NCI-H146 (cell line): ENCODE measurements at regions not wholly inside any gene's neighbourhood (a gene's known extent, or its start where the extent isn't known, plus 50 kb on each side); places are given as distances from the start of the nearest gene placed in this dataset.

Experiments used
- DNase-seq: peaks from one replicate; lab custom pipeline; 2025; lab: John Stamatoyannopoulos, UW

GRCh38 chr3:180092889-180093288 lies 56.2 kb upstream of the PEX5L start:
- DNase-seq: no peak

- no peak for DNase-seq
These were observed 56.8 kb upstream of the PEX5L start for GRCh38 chr3:180093535-180093934.

- DNase-seq: no peak
These were observed 60.9 kb upstream of the PEX5L start for GRCh38 chr3:180097626-180098025.

- no peak for DNase-seq
These were observed 65.4 kb upstream of the PEX5L start for GRCh38 chr3:180102134-180102533.

GRCh38 chr3:180102604-180103003 lies 65.9 kb upstream of the PEX5L start:
- DNase-seq: no peak

- no peak for DNase-seq
These were observed 79.5 kb upstream of the PEX5L start for GRCh38 chr3:180116203-180116602.

GRCh38 chr3:180116658-180117057 lies 79.9 kb upstream of the PEX5L start:
- no peak for DNase-seq

GRCh38 chr3:180117381-180118163 lies 80.8 kb upstream of the PEX5L start:
- DNase-seq: no peak

GRCh38 chr3:180119567-180119966 lies 82.8 kb upstream of the PEX5L start:
- DNase-seq: no peak

- no peak for DNase-seq
These were observed 87.2 kb upstream of the PEX5L start for GRCh38 chr3:180123928-180124327.

- DNase-seq: no peak
These were observed 94.4 kb upstream of the PEX5L start for GRCh38 chr3:180131169-180131568.

GRCh38 chr3:180135101-180135500 lies 98.4 kb upstream of the PEX5L start:
- no peak for DNase-seq

GRCh38 chr3:180138871-180139270 lies 102.1 kb upstream of the PEX5L start:
- DNase-seq: no peak

GRCh38 chr3:180142041-180142440 lies 105.3 kb upstream of the PEX5L start:
- no peak for DNase-seq

- no peak for DNase-seq
These were observed 105.7 kb upstream of the PEX5L start for GRCh38 chr3:180142472-180142871.

GRCh38 chr3:180161770-180162169 lies 125.0 kb upstream of the PEX5L start:
- DNase-seq: no peak

- DNase-seq: no peak
These were observed 138.8 kb upstream of the PEX5L start for GRCh38 chr3:180175572-180175971.

GRCh38 chr3:180176059-180176458 lies 139.3 kb upstream of the PEX5L start:
- DNase-seq: no peak

GRCh38 chr3:180177255-180177654 lies 140.5 kb upstream of the PEX5L start:
- no peak for DNase-seq

GRCh38 chr3:180179562-180179961 lies 142.8 kb upstream of the PEX5L start:
- no peak for DNase-seq

GRCh38 chr3:180180795-180181194 lies 144.1 kb upstream of the PEX5L start:
- no peak for DNase-seq

- no peak for DNase-seq
These were observed 144.7 kb upstream of the PEX5L start for GRCh38 chr3:180181387-180181786.

- no peak for DNase-seq
These were observed 146.6 kb upstream of the PEX5L start for GRCh38 chr3:180183346-180183745.

GRCh38 chr3:180184816-180185215 lies 148.1 kb upstream of the PEX5L start:
- no peak for DNase-seq
